ENCODE measurements at regions not wholly inside any gene's neighbourhood (a gene's known extent, or its start where the extent isn't known, plus 50 kb on each side); places are given as distances from the start of the nearest gene placed in this dataset.
A peak's percentile ranks its signal among the peaks of the same experiment; 100 is the strongest.

DNA sequence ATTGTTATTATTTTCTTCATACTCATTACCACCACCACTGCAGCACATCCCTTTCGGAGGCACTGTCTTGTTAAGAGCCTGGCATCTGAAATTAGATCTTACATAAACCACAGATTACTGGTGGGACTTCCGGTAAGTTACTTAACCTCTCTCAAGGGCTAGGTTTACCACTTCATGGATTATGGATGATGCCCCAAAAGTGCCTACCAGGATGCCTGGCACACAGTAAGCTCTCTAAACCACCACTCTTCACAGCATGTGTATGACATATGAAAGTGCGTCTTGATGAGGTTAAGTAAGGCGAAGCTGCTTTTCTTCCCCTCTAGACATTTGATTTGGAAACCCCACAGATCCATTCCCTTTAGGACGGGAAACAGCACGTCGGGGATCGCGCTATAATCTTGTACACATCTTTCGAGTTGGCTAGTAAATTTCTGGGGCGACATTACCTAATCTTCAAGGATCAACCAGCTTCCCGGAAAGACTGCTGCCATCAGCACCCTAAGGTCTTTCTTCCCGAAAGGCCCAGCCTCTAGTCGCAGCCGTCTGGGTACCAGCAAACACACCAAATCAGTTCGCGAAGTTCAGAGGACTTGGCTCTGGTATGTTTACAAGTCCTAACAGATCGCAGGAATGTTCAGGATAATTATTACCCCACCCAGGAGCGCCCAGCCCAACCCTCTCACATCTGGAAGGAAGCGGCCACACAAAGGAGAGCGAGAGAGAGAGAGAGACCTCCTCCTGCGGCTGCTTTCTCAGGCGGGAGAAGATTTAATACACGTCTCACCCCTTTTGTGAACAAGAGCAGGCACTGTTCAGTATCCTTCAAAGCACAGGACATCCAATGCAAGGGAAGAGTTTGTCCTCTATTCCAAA, 155.1 kb upstream of the FRMD4B start:
- peak overlapping the region; percentile 15 for H3K27ac ChIP-seq
- H3K27me3 ChIP-seq: peaks cover 59% of the 10 kb centered on the region
- peaks cover 7% of the 10 kb centered on the region for H3K79me2 ChIP-seq
- H3K4me3 ChIP-seq: peak overlapping the region; percentile 60
- H3K36me3 ChIP-seq (replicated peaks; ENCODE audit: insufficient read depth, low read depth): no peaks in the 10 kb centered on the region
- 27% methylated on average over 24 of the region's 24 CpGs for WGBS (ENCODE audit: low lambda C conversion rate, missing lambda C conversion rate)
- H3K9me2 ChIP-seq (replicated peaks; ENCODE audit: insufficient read depth): no peaks in the 10 kb centered on the region
- no peaks in the 10 kb centered on the region for H3K9me3 ChIP-seq (ENCODE audit: low read depth)
- TF ChIP-seq EZH2phosphoT487 (IDR thresholded peaks at IDR 0.05; ENCODE audit: low read depth, severe bottlenecking, unreplicated experiment): no peak
- TF ChIP-seq, protein P1, sequence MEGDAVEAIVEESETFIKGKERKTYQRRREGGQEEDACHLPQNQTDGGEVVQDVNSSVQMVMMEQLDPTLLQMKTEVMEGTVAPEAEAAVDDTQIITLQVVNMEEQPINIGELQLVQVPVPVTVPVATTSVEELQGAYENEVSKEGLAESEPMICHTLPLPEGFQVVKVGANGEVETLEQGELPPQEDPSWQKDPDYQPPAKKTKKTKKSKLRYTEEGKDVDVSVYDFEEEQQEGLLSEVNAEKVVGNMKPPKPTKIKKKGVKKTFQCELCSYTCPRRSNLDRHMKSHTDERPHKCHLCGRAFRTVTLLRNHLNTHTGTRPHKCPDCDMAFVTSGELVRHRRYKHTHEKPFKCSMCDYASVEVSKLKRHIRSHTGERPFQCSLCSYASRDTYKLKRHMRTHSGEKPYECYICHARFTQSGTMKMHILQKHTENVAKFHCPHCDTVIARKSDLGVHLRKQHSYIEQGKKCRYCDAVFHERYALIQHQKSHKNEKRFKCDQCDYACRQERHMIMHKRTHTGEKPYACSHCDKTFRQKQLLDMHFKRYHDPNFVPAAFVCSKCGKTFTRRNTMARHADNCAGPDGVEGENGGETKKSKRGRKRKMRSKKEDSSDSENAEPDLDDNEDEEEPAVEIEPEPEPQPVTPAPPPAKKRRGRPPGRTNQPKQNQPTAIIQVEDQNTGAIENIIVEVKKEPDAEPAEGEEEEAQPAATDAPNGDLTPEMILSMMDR (IDR thresholded peaks at IDR 0.05; ENCODE audit: poor library complexity): no peak
- no peak for TF ChIP-seq EZH2 (IDR thresholded peaks at IDR 0.05; ENCODE audit: borderline replicate concordance)
- no peaks in the 10 kb centered on the region for H4K20me1 ChIP-seq (ENCODE audit: insufficient read depth, poor library complexity, severe bottlenecking)
- peaks cover 8% of the 10 kb centered on the region for H3K4me1 ChIP-seq (ENCODE audit: insufficient read depth)
- H2AFZ ChIP-seq: peak overlapping the region; percentile 48
- DNase-seq (ENCODE audit: low spot score): peak; percentile 31
- H3K4me2 ChIP-seq: peak overlapping the region; percentile 83

DNA sequence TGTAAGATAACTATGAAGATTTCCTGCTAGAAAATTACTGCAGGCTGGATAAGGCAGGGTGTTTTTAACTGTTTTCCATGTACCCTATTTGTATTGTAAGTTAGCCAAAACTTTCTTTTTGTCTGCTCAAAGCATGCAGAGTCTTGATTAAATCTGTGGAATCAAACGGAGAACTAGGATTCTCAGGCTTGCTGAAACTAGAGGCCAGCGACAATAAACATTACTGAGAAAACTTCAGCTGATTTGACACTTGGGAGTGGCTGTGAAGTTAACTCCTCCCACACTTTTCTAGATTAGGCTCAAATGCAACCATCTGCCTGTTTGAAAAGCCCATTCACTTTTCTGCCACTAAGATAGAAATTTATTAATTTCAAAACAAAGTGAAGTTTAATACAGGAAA, 153.2 kb upstream of the FRMD4B start:
- TF ChIP-seq, protein P1 (IDR thresholded peaks at IDR 0.05; ENCODE audit: poor library complexity): no peak
- TF ChIP-seq EZH2phosphoT487 (IDR thresholded peaks at IDR 0.05; ENCODE audit: low read depth, severe bottlenecking, unreplicated experiment) (no peak), EZH2 (IDR thresholded peaks at IDR 0.05; ENCODE audit: borderline replicate concordance) (no peak)
- no peaks in the 10 kb centered on the region for H4K20me1 ChIP-seq (ENCODE audit: insufficient read depth, poor library complexity, severe bottlenecking)
- peaks cover 8% of the 10 kb centered on the region for H3K4me1 ChIP-seq (ENCODE audit: insufficient read depth)
- 16% methylated on average over 2 of the region's 2 CpGs for WGBS (ENCODE audit: low lambda C conversion rate, missing lambda C conversion rate)
- H3K27me3 ChIP-seq: peaks cover 54% of the 10 kb centered on the region
- DNase-seq (ENCODE audit: low spot score): no peak
- no peak overlapping the region for H3K4me3 ChIP-seq
- H3K9me3 ChIP-seq (ENCODE audit: low read depth): no peaks in the 10 kb centered on the region
- H3K79me2 ChIP-seq: peaks cover 7% of the 10 kb centered on the region
- H3K36me3 ChIP-seq (replicated peaks; ENCODE audit: insufficient read depth, low read depth): no peaks in the 10 kb centered on the region
- H3K9me2 ChIP-seq (replicated peaks; ENCODE audit: insufficient read depth): no peaks in the 10 kb centered on the region
- H3K4me2 ChIP-seq: peak overlapping the region; percentile 28
- H3K27ac ChIP-seq: no peak overlapping the region
- H2AFZ ChIP-seq: no peak overlapping the region

DNA sequence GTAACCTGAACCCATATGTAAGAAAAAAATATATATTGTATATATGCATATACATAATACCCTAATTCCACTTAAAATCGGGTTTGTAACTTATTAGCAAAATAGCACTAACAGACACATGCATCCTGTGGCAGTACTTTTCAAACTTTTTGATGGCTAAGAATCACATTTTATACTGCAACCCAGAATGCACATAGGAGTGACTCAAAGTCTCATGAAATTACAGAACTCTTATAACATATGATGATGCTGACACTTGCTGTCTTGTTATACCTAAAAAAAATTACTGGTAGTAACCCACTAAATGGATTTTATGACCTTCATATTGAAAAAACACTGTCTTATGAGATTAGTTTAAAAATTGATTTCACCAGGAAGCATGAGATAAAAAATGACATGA, 152.4 kb upstream of the FRMD4B start:
- peaks cover 8% of the 10 kb centered on the region for H3K4me1 ChIP-seq (ENCODE audit: insufficient read depth)
- no peaks in the 10 kb centered on the region for H3K9me3 ChIP-seq (ENCODE audit: low read depth)
- H3K36me3 ChIP-seq (replicated peaks; ENCODE audit: insufficient read depth, low read depth): no peaks in the 10 kb centered on the region
- no peak overlapping the region for H3K27ac ChIP-seq
- WGBS (ENCODE audit: low lambda C conversion rate, missing lambda C conversion rate): 83% methylated on average over 1 of the region's 1 CpG
- H3K27me3 ChIP-seq: peaks cover 45% of the 10 kb centered on the region
- H3K4me2 ChIP-seq: no peak overlapping the region
- no peak for DNase-seq (ENCODE audit: low spot score)
- no peak overlapping the region for H2AFZ ChIP-seq
- H3K9me2 ChIP-seq (replicated peaks; ENCODE audit: insufficient read depth): no peaks in the 10 kb centered on the region
- H4K20me1 ChIP-seq (ENCODE audit: insufficient read depth, poor library complexity, severe bottlenecking): no peaks in the 10 kb centered on the region
- TF ChIP-seq EZH2 (IDR thresholded peaks at IDR 0.05; ENCODE audit: borderline replicate concordance): no peak
- TF ChIP-seq, protein P1 (IDR thresholded peaks at IDR 0.05; ENCODE audit: poor library complexity): no peak
- H3K79me2 ChIP-seq: peaks cover 7% of the 10 kb centered on the region
- no peak overlapping the region for H3K4me3 ChIP-seq

Data from hepatocyte (in vitro differentiated cells).